ENCODE measurements at regions not wholly inside any gene's neighbourhood (a gene's known extent, or its start where the extent isn't known, plus 50 kb on each side); places are given as distances from the start of the nearest gene placed in this dataset.

- H3K9me3 ChIP-seq, result no peaks in the 10 kb centered on the region
- H3K27me3 ChIP-seq (replicated peaks; ENCODE audit: insufficient read depth), result no peaks in the 10 kb centered on the region
- no peaks in the 10 kb centered on the region for H3K4me1 ChIP-seq (ENCODE audit: control insufficient read depth in 1 of 2, low read depth in 2 of 2)
- no peak overlapping the region for H3K27ac ChIP-seq
- no peaks in the 10 kb centered on the region for H3K36me3 ChIP-seq
- TF ChIP-seq, protein P1, sequence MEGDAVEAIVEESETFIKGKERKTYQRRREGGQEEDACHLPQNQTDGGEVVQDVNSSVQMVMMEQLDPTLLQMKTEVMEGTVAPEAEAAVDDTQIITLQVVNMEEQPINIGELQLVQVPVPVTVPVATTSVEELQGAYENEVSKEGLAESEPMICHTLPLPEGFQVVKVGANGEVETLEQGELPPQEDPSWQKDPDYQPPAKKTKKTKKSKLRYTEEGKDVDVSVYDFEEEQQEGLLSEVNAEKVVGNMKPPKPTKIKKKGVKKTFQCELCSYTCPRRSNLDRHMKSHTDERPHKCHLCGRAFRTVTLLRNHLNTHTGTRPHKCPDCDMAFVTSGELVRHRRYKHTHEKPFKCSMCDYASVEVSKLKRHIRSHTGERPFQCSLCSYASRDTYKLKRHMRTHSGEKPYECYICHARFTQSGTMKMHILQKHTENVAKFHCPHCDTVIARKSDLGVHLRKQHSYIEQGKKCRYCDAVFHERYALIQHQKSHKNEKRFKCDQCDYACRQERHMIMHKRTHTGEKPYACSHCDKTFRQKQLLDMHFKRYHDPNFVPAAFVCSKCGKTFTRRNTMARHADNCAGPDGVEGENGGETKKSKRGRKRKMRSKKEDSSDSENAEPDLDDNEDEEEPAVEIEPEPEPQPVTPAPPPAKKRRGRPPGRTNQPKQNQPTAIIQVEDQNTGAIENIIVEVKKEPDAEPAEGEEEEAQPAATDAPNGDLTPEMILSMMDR (IDR thresholded peaks at IDR 0.05), result no peak
- no peak overlapping the region for H3K4me3 ChIP-seq
- DNase-seq (ENCODE audit: low spot score), result no peak
- no peak for ATAC-seq (ENCODE audit: insufficient number of reproducible peaks, low FRiP score, low read depth)
Measured at GRCh38 chr3:27910456-27910855, 188.3 kb upstream of the EOMES start.

GRCh38 chr3:27914199-27914598, 192.1 kb upstream of the EOMES start:
- TF ChIP-seq, protein P1 (IDR thresholded peaks at IDR 0.05), result no peak
- Histone ChIP-seq H3K27me3 (replicated peaks; ENCODE audit: insufficient read depth) (no peaks in the 10 kb centered on the region), H3K36me3 (no peaks in the 10 kb centered on the region), H3K4me1 (ENCODE audit: control insufficient read depth in 1 of 2, low read depth in 2 of 2) (no peaks in the 10 kb centered on the region), H3K4me3 (no peak overlapping the region), H3K9me3 (no peaks in the 10 kb centered on the region), H3K27ac (no peak overlapping the region)
- ATAC-seq (ENCODE audit: insufficient number of reproducible peaks, low FRiP score, low read depth), result no peak
- DNase-seq (ENCODE audit: low spot score), result no peak

GRCh38 chr3:27923349-27924068, 201.4 kb upstream of the EOMES start:
- Histone ChIP-seq H3K27ac (no peak overlapping the region), H3K4me3 (no peak overlapping the region), H3K9me3 (no peaks in the 10 kb centered on the region), H3K27me3 (replicated peaks; ENCODE audit: insufficient read depth) (no peaks in the 10 kb centered on the region), H3K4me1 (ENCODE audit: control insufficient read depth in 1 of 2, low read depth in 2 of 2) (no peaks in the 10 kb centered on the region), H3K36me3 (no peaks in the 10 kb centered on the region)
- ATAC-seq (ENCODE audit: insufficient number of reproducible peaks, low FRiP score, low read depth), result no peak
- no peak for DNase-seq (ENCODE audit: low spot score)
- TF ChIP-seq, protein P1 (IDR thresholded peaks at IDR 0.05), result no peak

- no peaks in the 10 kb centered on the region for H3K9me3 ChIP-seq
- ATAC-seq (ENCODE audit: insufficient number of reproducible peaks, low FRiP score, low read depth) (no peak), DNase-seq (ENCODE audit: low spot score) (no peak)
Measured at GRCh38 chr3:27927882-27928281, 205.8 kb upstream of the EOMES start.

GRCh38 chr3:27930052-27930602, 208.0 kb upstream of the EOMES start:
- Histone ChIP-seq H3K9me3 (no peaks in the 10 kb centered on the region), H3K4me1 (ENCODE audit: control insufficient read depth in 1 of 2, low read depth in 2 of 2) (no peaks in the 10 kb centered on the region), H3K4me3 (no peak overlapping the region), H3K36me3 (no peaks in the 10 kb centered on the region), H3K27ac (no peak overlapping the region), H3K27me3 (replicated peaks; ENCODE audit: insufficient read depth) (no peaks in the 10 kb centered on the region)
- TF ChIP-seq, protein P1 (IDR thresholded peaks at IDR 0.05), result no peak
- DNase-seq (ENCODE audit: low spot score) (no peak), ATAC-seq (ENCODE audit: insufficient number of reproducible peaks, low FRiP score, low read depth) (no peak)

More at GRCh38 chr3:27927882-27928281, 205.8 kb upstream of the EOMES start:
- H3K4me3 ChIP-seq, result no peak overlapping the region
- no peaks in the 10 kb centered on the region for H3K27me3 ChIP-seq (replicated peaks; ENCODE audit: insufficient read depth)
- TF ChIP-seq, protein P1 (IDR thresholded peaks at IDR 0.05), result no peak
- H3K4me1 ChIP-seq (ENCODE audit: control insufficient read depth in 1 of 2, low read depth in 2 of 2), result no peaks in the 10 kb centered on the region
- H3K27ac ChIP-seq, result no peak overlapping the region
- H3K36me3 ChIP-seq, result no peaks in the 10 kb centered on the region
